Esophagus (tissue), 2 donors: ENCODE measurements at regions not wholly inside any gene's neighbourhood (a gene's known extent, or its start where the extent isn't known, plus 50 kb on each side); places are given as distances from the start of the nearest gene placed in this dataset.

Source experiments
- H3K27ac ChIP-seq, 2 donors: one replicate each; pipeline ENCODE4 v1.5.1; 2013; ENCODE audit warnings: low read depth in 2 of 2, mild to moderate bottlenecking in 2 of 2, inconsistent platforms in 1 of 2, low read length in 1 of 2, moderate library complexity in 1 of 2
- H3K27me3 ChIP-seq, 2 donors: one replicate each; pipeline ENCODE4 v1.6.1; 2013; ENCODE audit warnings: low read length in 2 of 2, control low read depth in 1 of 2, mild to moderate bottlenecking in 1 of 2; ENCODE audit not compliant: insufficient read depth in 2 of 2, control insufficient read depth in 1 of 2
- H3K36me3 ChIP-seq, 2 donors: one replicate each; pipeline ENCODE4 v1.6.1; 2013; ENCODE audit warnings: low read length in 1 of 2; ENCODE audit not compliant: control insufficient read depth in 2 of 2, insufficient read depth in 2 of 2
- H3K4me1 ChIP-seq, 2 donors: one replicate each; pipeline ENCODE4 v1.6.1; 2013; ENCODE audit warnings: low read length in 1 of 2; ENCODE audit not compliant: control insufficient read depth in 2 of 2, insufficient read depth in 2 of 2
- H3K4me3 ChIP-seq, 2 donors: one replicate each; pipeline ENCODE4 v1.5.1; 2013; ENCODE audit warnings: low read length in 2 of 2, mild to moderate bottlenecking in 2 of 2, low read depth in 1 of 2, moderate library complexity in 1 of 2
- H3K9me3 ChIP-seq, 2 donors: one replicate each; pipeline ENCODE4 v1.6.1; 2013; ENCODE audit warnings: mild to moderate bottlenecking in 2 of 2, low read depth in 1 of 2, low read length in 1 of 2, moderate library complexity in 1 of 2; ENCODE audit not compliant: control insufficient read depth in 2 of 2, insufficient read depth in 1 of 2
- WGBS, 2 donors: extraction: QIAGEN DNeasy Blood & Tissue Kit; methylation state at CpG; one replicate each; pipeline ENCODE4 v1.1.7; 2013; 5-methylcytosine and 5-hydroxymethylcytosine counted together
- donor health status: healthy with polysubstance abuse.
- donor health status: Bipolar disorder and iron deficiency.

GRCh38 chr7:12814828-12815227 lies 127.4 kb downstream of the ARL4A start:
- Histone ChIP-seq H3K4me1 (no peaks in the 10 kb centered on the region), H3K9me3 (no peaks in the 10 kb centered on the region), H3K27me3 (no peaks in the 10 kb centered on the region), H3K36me3 (no peaks in the 10 kb centered on the region), H3K27ac (peak overlapping the region; percentile 55 to 68), H3K4me3 (no peak overlapping the region)

- Histone ChIP-seq H3K36me3 (no peaks in the 10 kb centered on the region), H3K4me1 (no peaks in the 10 kb centered on the region), H3K27ac (no peak overlapping the region), H3K27me3 (no peaks in the 10 kb centered on the region), H3K4me3 (no peak overlapping the region), H3K9me3 (no peaks in the 10 kb centered on the region)
- 71 to 84% methylated on average over 4 of the region's 4 CpGs for WGBS, 2 donors
Observed at GRCh38 chr7:12815426-12815825, 128.0 kb downstream of the ARL4A start.

DNA sequence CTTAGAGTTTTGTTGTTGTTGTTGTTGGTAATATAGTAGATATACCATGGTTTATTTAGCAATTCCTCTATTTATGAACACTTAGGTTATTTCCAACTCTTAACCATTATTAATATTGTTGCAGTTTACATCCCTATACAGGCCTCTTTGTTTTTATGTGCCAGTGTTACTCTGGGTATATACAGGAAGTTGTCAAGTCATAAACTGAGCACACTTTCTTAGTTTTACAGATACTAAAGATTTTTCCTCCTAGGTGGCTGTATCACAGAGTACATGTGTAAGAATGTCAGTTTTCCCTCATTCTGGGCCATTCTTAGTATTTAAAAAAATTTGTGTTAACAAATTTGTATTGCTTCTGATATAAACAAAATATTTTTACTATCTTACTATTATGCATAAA lies 128.4 kb downstream of the ARL4A start:
- no peak overlapping the region for H3K4me3 ChIP-seq
- no peaks in the 10 kb centered on the region for H3K36me3 ChIP-seq
- H3K27ac ChIP-seq = no peak overlapping the region
- no peaks in the 10 kb centered on the region for H3K27me3 ChIP-seq
- H3K4me1 ChIP-seq = no peaks in the 10 kb centered on the region
- H3K9me3 ChIP-seq = no peaks in the 10 kb centered on the region

GRCh38 chr7:12820777-12821176 lies 133.3 kb downstream of the ARL4A start:
- Histone ChIP-seq H3K27ac (no peak overlapping the region), H3K4me1 (no peaks in the 10 kb centered on the region), H3K4me3 (no peak overlapping the region), H3K9me3 (no peaks in the 10 kb centered on the region), H3K27me3 (no peaks in the 10 kb centered on the region), H3K36me3 (no peaks in the 10 kb centered on the region)
- WGBS, 2 donors = 66 to 94% methylated on average over 3 of the region's 3 CpGs

- 62 to 78% methylated on average over 2 of the region's 2 CpGs for WGBS, 2 donors
- no peaks in the 10 kb centered on the region for H3K36me3 ChIP-seq
- no peaks in the 10 kb centered on the region for H3K27me3 ChIP-seq
- no peaks in the 10 kb centered on the region for H3K4me1 ChIP-seq
- no peak overlapping the region for H3K27ac ChIP-seq
- no peaks in the 10 kb centered on the region for H3K9me3 ChIP-seq
- no peak overlapping the region for H3K4me3 ChIP-seq
Observed at GRCh38 chr7:12821746-12822145, 134.3 kb downstream of the ARL4A start.

GRCh38 chr7:12826079-12826478 lies 138.6 kb downstream of the ARL4A start:
- Histone ChIP-seq H3K27me3 (no peaks in the 10 kb centered on the region), H3K36me3 (no peaks in the 10 kb centered on the region), H3K9me3 (no peaks in the 10 kb centered on the region), H3K27ac (no peak overlapping the region), H3K4me1 (no peaks in the 10 kb centered on the region), H3K4me3 (no peak overlapping the region)
- WGBS, 2 donors = 82 to 83% methylated on average over 1 of the region's 1 CpG

GRCh38 chr7:12827219-12827821 lies 139.9 kb downstream of the ARL4A start:
- WGBS, 2 donors = 76 to 87% methylated on average over 4 of the region's 4 CpGs
- H3K27ac ChIP-seq = peak overlapping the region in 1 of 2 donors; percentile 26
- H3K9me3 ChIP-seq = no peaks in the 10 kb centered on the region
- no peaks in the 10 kb centered on the region for H3K36me3 ChIP-seq
- H3K4me1 ChIP-seq = no peaks in the 10 kb centered on the region
- no peak overlapping the region for H3K4me3 ChIP-seq
- no peaks in the 10 kb centered on the region for H3K27me3 ChIP-seq

DNA sequence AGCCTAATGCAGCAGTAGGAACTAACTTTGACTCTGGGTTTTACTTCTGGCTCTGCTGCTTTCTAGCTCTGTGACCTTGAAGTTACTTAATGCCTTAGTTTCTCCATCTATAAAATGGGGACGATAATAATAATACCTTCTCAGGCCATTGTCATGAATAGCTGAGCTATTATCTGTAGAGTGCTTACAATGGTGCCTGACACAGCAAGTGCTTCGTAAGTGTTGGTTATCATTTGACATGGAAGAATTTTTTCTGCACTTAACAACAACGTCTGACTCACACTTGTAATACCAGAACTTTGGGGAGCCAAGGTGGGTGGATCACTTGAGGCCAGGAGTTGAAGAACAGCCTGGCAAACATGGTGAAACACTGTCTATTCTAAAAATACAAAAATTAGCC lies 140.5 kb downstream of the ARL4A start:
- no peaks in the 10 kb centered on the region for H3K36me3 ChIP-seq
- WGBS, 2 donors = 59 to 64% methylated on average over 3 of the region's 3 CpGs
- H3K4me3 ChIP-seq = no peak overlapping the region
- H3K27ac ChIP-seq = peak overlapping the region in 1 of 2 donors; percentile 54
- no peaks in the 10 kb centered on the region for H3K27me3 ChIP-seq
- no peaks in the 10 kb centered on the region for H3K9me3 ChIP-seq
- H3K4me1 ChIP-seq = no peaks in the 10 kb centered on the region

DNA sequence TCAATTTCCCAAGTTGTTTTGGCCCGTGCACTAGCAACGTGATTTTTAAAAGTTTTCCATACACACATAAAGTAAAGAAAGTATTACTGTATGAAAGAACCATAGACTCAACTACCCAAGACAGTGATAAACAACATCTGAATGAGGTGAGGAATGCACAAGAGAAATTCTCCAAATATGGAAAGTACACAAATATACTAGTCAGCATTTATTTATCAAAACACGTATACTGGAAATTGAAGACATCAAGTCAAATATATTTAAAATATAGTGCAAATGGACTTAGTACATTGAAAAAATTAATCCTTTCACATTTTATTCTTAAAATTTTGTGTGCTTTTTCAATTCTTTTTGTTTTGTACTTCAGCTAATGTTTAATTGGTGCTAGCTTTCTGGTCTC lies 143.6 kb downstream of the ARL4A start:
- 84 to 92% methylated on average over 3 of the region's 3 CpGs for WGBS, 2 donors
- no peaks in the 10 kb centered on the region for H3K27me3 ChIP-seq
- no peaks in the 10 kb centered on the region for H3K4me1 ChIP-seq
- no peaks in the 10 kb centered on the region for H3K36me3 ChIP-seq
- H3K27ac ChIP-seq = no peak overlapping the region
- H3K9me3 ChIP-seq = no peaks in the 10 kb centered on the region
- H3K4me3 ChIP-seq = no peak overlapping the region

DNA sequence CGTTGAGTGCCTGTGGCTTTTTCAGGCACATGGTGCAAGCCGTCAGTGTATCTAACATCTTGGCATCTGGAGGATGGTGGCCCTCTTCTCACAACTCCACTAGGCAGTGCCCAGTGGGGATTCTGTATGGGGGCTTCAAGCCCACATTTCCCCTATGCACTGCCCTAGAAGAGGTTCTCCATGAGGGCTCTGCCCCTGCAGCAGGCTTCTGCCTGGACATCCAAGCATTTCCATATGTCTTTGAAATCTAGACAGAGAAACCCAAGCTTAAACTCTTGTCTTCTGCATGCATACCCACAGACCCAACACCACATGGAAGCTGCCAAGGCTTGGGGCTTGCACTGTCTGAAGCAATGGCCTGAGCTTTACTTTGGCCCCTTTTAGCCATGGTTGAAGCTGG lies 146.4 kb downstream of the ARL4A start:
- no peaks in the 10 kb centered on the region for H3K9me3 ChIP-seq
- H3K4me1 ChIP-seq = no peaks in the 10 kb centered on the region
- no peaks in the 10 kb centered on the region for H3K36me3 ChIP-seq
- no peak overlapping the region for H3K27ac ChIP-seq
- WGBS, 2 donors = 94 to 95% methylated on average over 2 of the region's 2 CpGs
- no peak overlapping the region for H3K4me3 ChIP-seq
- no peaks in the 10 kb centered on the region for H3K27me3 ChIP-seq
